ENCODE measurements at regions not wholly inside any gene's neighbourhood (a gene's known extent, or its start where the extent isn't known, plus 50 kb on each side); places are given as distances from the start of the nearest gene placed in this dataset.

- no peak for TF ChIP-seq TEAD4 (IDR thresholded peaks at IDR 0.05)
- TF ChIP-seq YY1 (IDR thresholded peaks at IDR 0.05; ENCODE audit: low read depth), result no peak
- no peak for TF ChIP-seq MAX (IDR thresholded peaks at IDR 0.05)
- TF ChIP-seq NFIC (IDR thresholded peaks at IDR 0.05), result no peak
- TF ChIP-seq REST (IDR thresholded peaks at IDR 0.05; ENCODE audit: low read depth), result no peak
- TF ChIP-seq TCF12 (IDR thresholded peaks at IDR 0.05; ENCODE audit: low read depth), result no peak
- no peak for TF ChIP-seq FOXM1 (IDR thresholded peaks at IDR 0.05; ENCODE audit: borderline replicate concordance, low read depth)
- TF ChIP-seq CREB1 (IDR thresholded peaks at IDR 0.05; ENCODE audit: low read depth), result no peak
- TF ChIP-seq EP300 (IDR thresholded peaks at IDR 0.05; ENCODE audit: borderline replicate concordance), result no peak
- TF ChIP-seq EGR1 (IDR thresholded peaks at IDR 0.05), result no peak
- no peak for TF ChIP-seq CEBPB (IDR thresholded peaks at IDR 0.05)
- no peak for TF ChIP-seq USF1 (IDR thresholded peaks at IDR 0.05)
- TF ChIP-seq TAF1 (IDR thresholded peaks at IDR 0.05; ENCODE audit: low read depth), result no peak
- TF ChIP-seq ZBTB7A (IDR thresholded peaks at IDR 0.05; ENCODE audit: low read depth), result no peak
Measured at GRCh38 chr14:26702721-26703230, 104.9 kb upstream of the NOVA1 start.

- TF ChIP-seq CREB1 (IDR thresholded peaks at IDR 0.05; ENCODE audit: low read depth), result no peak
- no peak for TF ChIP-seq EGR1 (IDR thresholded peaks at IDR 0.05)
- no peak for TF ChIP-seq MAX (IDR thresholded peaks at IDR 0.05)
- no peak for TF ChIP-seq NFIC (IDR thresholded peaks at IDR 0.05)
- TF ChIP-seq YY1 (IDR thresholded peaks at IDR 0.05; ENCODE audit: low read depth), result no peak
- TF ChIP-seq FOXM1 (IDR thresholded peaks at IDR 0.05; ENCODE audit: borderline replicate concordance, low read depth), result no peak
- TF ChIP-seq TEAD4 (IDR thresholded peaks at IDR 0.05), result no peak
- TF ChIP-seq EP300 (IDR thresholded peaks at IDR 0.05; ENCODE audit: borderline replicate concordance), result no peak
- TF ChIP-seq TAF1 (IDR thresholded peaks at IDR 0.05; ENCODE audit: low read depth), result no peak
- no peak for TF ChIP-seq ZBTB7A (IDR thresholded peaks at IDR 0.05; ENCODE audit: low read depth)
- TF ChIP-seq RAD21 (IDR thresholded peaks at IDR 0.05; ENCODE audit: low read depth), result no peak
- no peak for TF ChIP-seq REST (IDR thresholded peaks at IDR 0.05; ENCODE audit: low read depth)
- TF ChIP-seq CEBPB (IDR thresholded peaks at IDR 0.05), result no peak
Measured at GRCh38 chr14:26703686-26704366, 106.0 kb upstream of the NOVA1 start.

- TF ChIP-seq TCF12 (IDR thresholded peaks at IDR 0.05; ENCODE audit: low read depth), result no peak
- no peak for TF ChIP-seq EP300 (IDR thresholded peaks at IDR 0.05; ENCODE audit: borderline replicate concordance)
Measured at GRCh38 chr14:26707234-26707633, 109.4 kb upstream of the NOVA1 start.

GRCh38 chr14:26709019-26709418, 111.2 kb upstream of the NOVA1 start:
- TF ChIP-seq NFIC (IDR thresholded peaks at IDR 0.05), result no peak
- TF ChIP-seq TEAD4 (IDR thresholded peaks at IDR 0.05), result no peak
- TF ChIP-seq MAX (IDR thresholded peaks at IDR 0.05), result no peak
- no peak for TF ChIP-seq REST (IDR thresholded peaks at IDR 0.05; ENCODE audit: low read depth)
- no peak for TF ChIP-seq EGR1 (IDR thresholded peaks at IDR 0.05)
- TF ChIP-seq CEBPB (IDR thresholded peaks at IDR 0.05), result no peak
- no peak for TF ChIP-seq CREB1 (IDR thresholded peaks at IDR 0.05; ENCODE audit: low read depth)
- TF ChIP-seq RAD21 (IDR thresholded peaks at IDR 0.05; ENCODE audit: low read depth), result no peak
- no peak for TF ChIP-seq ZBTB7A (IDR thresholded peaks at IDR 0.05; ENCODE audit: low read depth)
- TF ChIP-seq FOXM1 (IDR thresholded peaks at IDR 0.05; ENCODE audit: borderline replicate concordance, low read depth), result no peak
